HG03095 (cell line): ENCODE measurements at regions not wholly inside any gene's neighbourhood (a gene's known extent, or its start where the extent isn't known, plus 50 kb on each side); places are given as distances from the start of the nearest gene placed in this dataset.

Experiments
- ATAC-seq: cut with Tn5 transposase; IDR thresholded peaks from one replicate; pipeline ENCODE4 v1.9.1; 2021; ENCODE audit warnings: moderate library complexity; ENCODE audit not compliant: unreplicated experiment

- no peak for ATAC-seq
These were observed 240.4 kb upstream of the PPP2R2D start for GRCh38 chr10:131660427-131660826.

GRCh38 chr10:131662851-131663250 lies 238.0 kb upstream of the PPP2R2D start:
- ATAC-seq: no peak

GRCh38 chr10:131663351-131663750 lies 237.5 kb upstream of the PPP2R2D start:
- no peak for ATAC-seq

GRCh38 chr10:131666091-131666490 lies 234.7 kb upstream of the PPP2R2D start:
- no peak for ATAC-seq

GRCh38 chr10:131667047-131667446 lies 233.8 kb upstream of the PPP2R2D start:
- no peak for ATAC-seq

- no peak for ATAC-seq
These were observed 233.2 kb upstream of the PPP2R2D start for GRCh38 chr10:131667561-131667960.

- no peak for ATAC-seq
These were observed 231.9 kb upstream of the PPP2R2D start for GRCh38 chr10:131668903-131669302.

- ATAC-seq: no peak
These were observed 231.0 kb upstream of the PPP2R2D start for GRCh38 chr10:131669838-131670237.

GRCh38 chr10:131670341-131670740 lies 230.5 kb upstream of the PPP2R2D start:
- ATAC-seq: no peak

- no peak for ATAC-seq
These were observed 227.4 kb upstream of the PPP2R2D start for GRCh38 chr10:131673396-131673795.

GRCh38 chr10:131674130-131674529 lies 226.7 kb upstream of the PPP2R2D start:
- ATAC-seq: no peak

GRCh38 chr10:131675104-131675503 lies 225.7 kb upstream of the PPP2R2D start:
- no peak for ATAC-seq

- ATAC-seq: no peak
These were observed 224.6 kb upstream of the PPP2R2D start for GRCh38 chr10:131676046-131676799.

GRCh38 chr10:131676800-131677421 lies 223.9 kb upstream of the PPP2R2D start:
- ATAC-seq: no peak

GRCh38 chr10:131677671-131678070 lies 223.1 kb upstream of the PPP2R2D start:
- ATAC-seq: no peak

- ATAC-seq: no peak
These were observed 222.6 kb upstream of the PPP2R2D start for GRCh38 chr10:131678171-131678570.

- no peak for ATAC-seq
These were observed 222.2 kb upstream of the PPP2R2D start for GRCh38 chr10:131678613-131679012.

- ATAC-seq: no peak
These were observed 220.9 kb upstream of the PPP2R2D start for GRCh38 chr10:131679926-131680325.

- no peak for ATAC-seq
These were observed 219.7 kb upstream of the PPP2R2D start for GRCh38 chr10:131681122-131681521.

- ATAC-seq: no peak
These were observed 219.2 kb upstream of the PPP2R2D start for GRCh38 chr10:131681656-131682055.

GRCh38 chr10:131682271-131682962 lies 218.4 kb upstream of the PPP2R2D start:
- no peak for ATAC-seq

- no peak for ATAC-seq
These were observed 217.4 kb upstream of the PPP2R2D start for GRCh38 chr10:131683281-131683861.
